ENCODE measurements at regions not wholly inside any gene's neighbourhood (a gene's known extent, or its start where the extent isn't known, plus 50 kb on each side); places are given as distances from the start of the nearest gene placed in this dataset.

- Mint-ChIP-seq H3K36me3 (peaks cover 0 to 12% of the 10 kb centered on the region in 2 donors), H3K4me1 (peaks cover 0 to 6% (median 0%) of the 10 kb centered on the region in 3 donors), H3K9me3 (peaks cover 4 to 12% (median 11%) of the 10 kb centered on the region in 7 donors), H3K27ac (peak overlapping the region in 1 of 6 donors; percentile 26), H3K27me3 (peaks cover 8 to 13% (median 8%) of the 10 kb centered on the region in 3 donors), H3K4me3 (no peak overlapping the region)
- ATAC-seq (ENCODE audit: low read depth in 2 of 2) (no peak), DNase-seq (no peak)
Measured at GRCh38 chr2:2743164-2743571, 412.1 kb upstream of the MYT1L start.

- Mint-ChIP-seq H3K36me3 (peaks cover 0 to 12% of the 10 kb centered on the region in 2 donors), H3K27me3 (peaks cover 8 to 13% (median 8%) of the 10 kb centered on the region in 3 donors), H3K27ac (no peak overlapping the region), H3K9me3 (peaks cover 4 to 12% (median 11%) of the 10 kb centered on the region in 7 donors), H3K4me3 (no peak overlapping the region), H3K4me1 (peaks cover 0 to 6% (median 0%) of the 10 kb centered on the region in 3 donors)
- DNase-seq (no peak), ATAC-seq (ENCODE audit: low read depth in 2 of 2) (no peak)
Measured at GRCh38 chr2:2742726-2743125, 411.7 kb upstream of the MYT1L start.

DNA sequence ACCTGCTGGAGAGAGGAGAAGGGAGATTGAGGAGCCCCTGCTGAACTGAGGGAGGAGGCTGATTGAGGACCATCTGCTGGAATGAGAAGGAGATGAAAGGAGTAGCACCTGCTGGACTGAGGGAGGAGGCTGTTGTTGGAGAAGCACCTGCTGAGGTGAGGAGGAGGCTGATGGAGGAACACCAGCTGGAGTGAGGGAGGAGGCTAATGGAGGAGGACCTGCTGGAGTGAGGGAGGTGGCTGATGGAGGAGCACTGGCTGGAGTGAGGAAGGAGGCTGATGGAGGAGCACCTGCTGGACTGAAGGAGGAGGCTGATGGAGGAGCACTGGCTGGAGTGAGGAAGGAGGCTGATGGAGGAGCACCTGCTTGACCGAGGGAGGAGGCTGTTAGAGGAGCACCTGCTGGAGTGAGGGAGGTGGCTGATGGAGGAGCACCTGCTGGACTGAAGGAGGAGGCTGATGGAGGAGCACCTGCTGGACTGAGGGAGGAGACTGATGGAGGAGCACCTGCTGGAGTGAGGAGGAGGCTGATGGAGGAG, 409.2 kb upstream of the MYT1L start:
- ATAC-seq (ENCODE audit: low read depth in 2 of 2) (no peak), DNase-seq (no peak)
- Mint-ChIP-seq H3K27me3 (peaks cover 4 to 18% (median 8%) of the 10 kb centered on the region in 3 donors), H3K9me3 (peaks cover 4 to 12% (median 11%) of the 10 kb centered on the region in 7 donors), H3K27ac (peak overlapping the region in 1 of 6 donors; percentile 92), H3K4me3 (no peak overlapping the region), H3K4me1 (peaks cover 0 to 6% (median 0%) of the 10 kb centered on the region in 3 donors), H3K36me3 (peaks cover 0 to 12% of the 10 kb centered on the region in 2 donors)

- Mint-ChIP-seq H3K36me3 (peaks cover 0 to 12% of the 10 kb centered on the region in 2 donors), H3K4me3 (no peak overlapping the region), H3K9me3 (peaks cover 4 to 12% (median 11%) of the 10 kb centered on the region in 7 donors), H3K27me3 (peaks cover 4 to 28% (median 8%) of the 10 kb centered on the region in 3 donors), H3K4me1 (peaks cover 0 to 6% (median 0%) of the 10 kb centered on the region in 3 donors), H3K27ac (no peak overlapping the region)
- DNase-seq: no peak
- ATAC-seq (ENCODE audit: low read depth in 2 of 2): no peak
Measured at GRCh38 chr2:2739231-2739795, 408.2 kb upstream of the MYT1L start.

GRCh38 chr2:2738684-2739083, 407.6 kb upstream of the MYT1L start:
- Mint-ChIP-seq H3K9me3 (peaks cover 4 to 12% (median 11%) of the 10 kb centered on the region in 7 donors), H3K4me3 (no peak overlapping the region), H3K27me3 (peaks cover 4 to 32% (median 8%) of the 10 kb centered on the region in 3 donors), H3K36me3 (peaks cover 0 to 12% of the 10 kb centered on the region in 2 donors), H3K4me1 (peaks cover 0 to 6% (median 0%) of the 10 kb centered on the region in 3 donors), H3K27ac (no peak overlapping the region)
- DNase-seq: no peak
- no peak for ATAC-seq (ENCODE audit: low read depth in 2 of 2)

GRCh38 chr2:2738276-2738675, 407.2 kb upstream of the MYT1L start:
- Mint-ChIP-seq H3K27ac (no peak overlapping the region), H3K4me1 (peaks cover 0 to 6% (median 0%) of the 10 kb centered on the region in 3 donors), H3K4me3 (no peak overlapping the region), H3K27me3 (peaks cover 4 to 32% (median 8%) of the 10 kb centered on the region in 3 donors), H3K9me3 (peaks cover 4 to 12% (median 11%) of the 10 kb centered on the region in 7 donors), H3K36me3 (peaks cover 0 to 12% of the 10 kb centered on the region in 2 donors)
- DNase-seq (no peak), ATAC-seq (ENCODE audit: low read depth in 2 of 2) (no peak)

GRCh38 chr2:2735041-2735440, 404.0 kb upstream of the MYT1L start:
- DNase-seq: no peak
- ATAC-seq (ENCODE audit: low read depth in 2 of 2): no peak

DNA sequence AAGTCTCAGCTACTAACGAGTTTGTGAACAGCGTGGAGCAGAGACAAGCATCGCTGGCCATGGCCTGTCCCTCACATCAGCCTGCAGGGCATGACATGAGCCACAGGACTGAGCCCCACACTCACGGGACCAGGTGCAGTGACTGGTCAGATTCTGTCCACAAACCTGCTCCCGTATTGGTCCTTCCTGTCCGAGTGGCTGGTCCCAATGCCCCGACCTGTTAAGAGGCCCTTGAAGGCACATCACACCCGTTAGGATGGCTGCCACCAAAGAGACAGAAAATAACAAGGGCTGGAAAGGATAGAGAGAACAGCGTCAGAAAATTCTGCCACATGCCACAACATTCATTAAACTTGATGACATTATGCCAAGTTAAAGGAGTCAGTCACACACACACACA, 403.2 kb upstream of the MYT1L start:
- Mint-ChIP-seq H3K27ac (peak overlapping the region in 1 of 6 donors; percentile 91), H3K9me3 (peaks cover 0 to 2% (median 0%) of the 10 kb centered on the region in 7 donors), H3K4me3 (no peak overlapping the region), H3K36me3 (no peaks in the 10 kb centered on the region), H3K4me1 (no peaks in the 10 kb centered on the region), H3K27me3 (peaks cover 0 to 18% (median 0%) of the 10 kb centered on the region in 3 donors)
- ATAC-seq (ENCODE audit: low read depth in 2 of 2) (no peak), DNase-seq (no peak)

More at GRCh38 chr2:2735041-2735440, 404.0 kb upstream of the MYT1L start:
- H3K27me3 Mint-ChIP-seq: peaks cover 3 to 25% (median 6%) of the 10 kb centered on the region in 3 donors
- peaks cover 0 to 4% (median 0%) of the 10 kb centered on the region in 3 donors for H3K4me1 Mint-ChIP-seq
- H3K36me3 Mint-ChIP-seq: peaks cover 0 to 7% of the 10 kb centered on the region in 2 donors
- H3K9me3 Mint-ChIP-seq: peaks cover 2 to 6% (median 5%) of the 10 kb centered on the region in 7 donors
- H3K27ac Mint-ChIP-seq: no peak overlapping the region
- H3K4me3 Mint-ChIP-seq: no peak overlapping the region

GRCh38 chr2:2733818-2734217, 402.7 kb upstream of the MYT1L start:
- H3K4me1 Mint-ChIP-seq: no peaks in the 10 kb centered on the region
- H3K4me3 Mint-ChIP-seq: no peak overlapping the region
- DNase-seq (no peak), ATAC-seq (ENCODE audit: low read depth in 2 of 2) (no peak)
- H3K9me3 Mint-ChIP-seq: peaks cover 0 to under 1% (median 0%) of the 10 kb centered on the region in 7 donors
- no peak overlapping the region for H3K27ac Mint-ChIP-seq
- H3K36me3 Mint-ChIP-seq: no peaks in the 10 kb centered on the region
- peaks cover 0 to 18% (median 0%) of the 10 kb centered on the region in 3 donors for H3K27me3 Mint-ChIP-seq

- DNase-seq (no peak), ATAC-seq (ENCODE audit: low read depth in 2 of 2) (no peak)
- Mint-ChIP-seq H3K4me1 (no peaks in the 10 kb centered on the region), H3K9me3 (no peaks in the 10 kb centered on the region), H3K36me3 (no peaks in the 10 kb centered on the region), H3K4me3 (no peak overlapping the region), H3K27ac (no peak overlapping the region), H3K27me3 (peaks cover 0 to 18% (median 6%) of the 10 kb centered on the region in 3 donors)
Measured at GRCh38 chr2:2732331-2733119, 401.4 kb upstream of the MYT1L start.

- no peak overlapping the region for H3K4me3 Mint-ChIP-seq
- no peaks in the 10 kb centered on the region for H3K36me3 Mint-ChIP-seq
- DNase-seq: no peak
- no peaks in the 10 kb centered on the region for H3K4me1 Mint-ChIP-seq
- H3K27me3 Mint-ChIP-seq: peaks cover 0 to 18% (median 6%) of the 10 kb centered on the region in 3 donors
- no peak for ATAC-seq (ENCODE audit: low read depth in 2 of 2)
- no peaks in the 10 kb centered on the region for H3K9me3 Mint-ChIP-seq
- H3K27ac Mint-ChIP-seq: peak overlapping the region in 1 of 6 donors; percentile 30
Measured at GRCh38 chr2:2731816-2732284, 400.8 kb upstream of the MYT1L start.

- Mint-ChIP-seq H3K36me3 (no peaks in the 10 kb centered on the region), H3K27ac (no peak overlapping the region), H3K4me3 (no peak overlapping the region), H3K27me3 (peaks cover 0 to 18% (median 6%) of the 10 kb centered on the region in 3 donors), H3K9me3 (no peaks in the 10 kb centered on the region), H3K4me1 (peaks cover 0 to 3% (median 0%) of the 10 kb centered on the region in 3 donors)
- ATAC-seq (ENCODE audit: low read depth in 2 of 2) (no peak), DNase-seq (no peak)
Measured at GRCh38 chr2:2731101-2731815, 400.2 kb upstream of the MYT1L start.

DNA sequence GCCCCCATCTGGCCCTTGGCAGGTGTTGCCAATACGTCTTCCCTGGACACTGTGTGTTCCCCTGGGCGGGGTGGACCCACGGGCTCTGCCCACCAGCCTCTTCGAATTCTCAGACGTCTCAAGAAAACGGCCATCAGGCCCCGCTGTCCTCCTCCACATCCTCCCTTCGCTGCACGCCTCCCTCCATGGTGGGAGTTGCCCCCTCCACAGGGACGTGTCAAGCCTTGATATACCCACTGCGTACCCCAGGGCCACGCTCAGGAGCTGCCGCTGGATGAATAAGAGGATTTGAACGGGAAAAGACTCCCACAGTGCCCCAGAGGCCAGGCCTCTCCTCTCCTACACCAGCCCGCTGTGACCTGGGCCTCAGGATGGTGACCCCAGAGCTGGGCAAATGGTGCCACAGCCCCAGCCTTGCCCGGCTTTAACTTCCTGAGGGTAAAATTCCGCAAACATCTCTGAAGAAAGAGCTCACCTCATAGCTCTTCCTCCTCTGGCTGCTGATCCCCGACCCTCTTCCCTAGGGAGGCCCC, 399.3 kb upstream of the MYT1L start:
- DNase-seq (no peak), ATAC-seq (ENCODE audit: low read depth in 2 of 2) (no peak)
- Mint-ChIP-seq H3K27ac (no peak overlapping the region), H3K4me3 (no peak overlapping the region), H3K4me1 (peaks cover 0 to 3% (median 0%) of the 10 kb centered on the region in 3 donors), H3K9me3 (no peaks in the 10 kb centered on the region), H3K27me3 (peaks cover 0 to 14% (median 6%) of the 10 kb centered on the region in 3 donors), H3K36me3 (no peaks in the 10 kb centered on the region)
